ENCODE measurements at regions not wholly inside any gene's neighbourhood (a gene's known extent, or its start where the extent isn't known, plus 50 kb on each side); places are given as distances from the start of the nearest gene placed in this dataset.

- DNase-seq, result no peak
Measured at GRCh38 chr20:10724449-10725173, 50.8 kb upstream of the JAG1 start.

- no peak for DNase-seq
Measured at GRCh38 chr20:10728873-10729670, 55.3 kb upstream of the JAG1 start.

GRCh38 chr20:10729785-10730184 lies 56.0 kb upstream of the JAG1 start:
- no peak for DNase-seq

- no peak for DNase-seq
Measured at GRCh38 chr20:10730629-10731183, 56.9 kb upstream of the JAG1 start.

GRCh38 chr20:10731190-10731965 lies 57.6 kb upstream of the JAG1 start:
- DNase-seq, result no peak

- no peak for DNase-seq
Measured at GRCh38 chr20:10733122-10733521, 59.3 kb upstream of the JAG1 start.

GRCh38 chr20:10735195-10735949 lies 61.6 kb upstream of the JAG1 start:
- no peak for DNase-seq

GRCh38 chr20:10739134-10739533 lies 65.3 kb upstream of the JAG1 start:
- no peak for DNase-seq

GRCh38 chr20:10739566-10739965 lies 65.8 kb upstream of the JAG1 start:
- no peak for DNase-seq

- DNase-seq, result no peak
Measured at GRCh38 chr20:10741060-10741459, 67.3 kb upstream of the JAG1 start.

GRCh38 chr20:10745790-10746189 lies 72.0 kb upstream of the JAG1 start:
- DNase-seq, result no peak

GRCh38 chr20:10747019-10747418 lies 73.2 kb upstream of the JAG1 start:
- no peak for DNase-seq

- DNase-seq, result no peak
Measured at GRCh38 chr20:10749084-10749483, 75.3 kb upstream of the JAG1 start.

- no peak for DNase-seq
Measured at GRCh38 chr20:10752206-10752605, 78.4 kb upstream of the JAG1 start.

- DNase-seq, result no peak
Measured at GRCh38 chr20:10754824-10755223, 81.0 kb upstream of the JAG1 start.

GRCh38 chr20:10758446-10758845 lies 84.6 kb upstream of the JAG1 start:
- no peak for DNase-seq

GRCh38 chr20:10761232-10761631 lies 87.4 kb upstream of the JAG1 start:
- DNase-seq, result no peak

GRCh38 chr20:10761786-10762185 lies 88.0 kb upstream of the JAG1 start:
- DNase-seq, result no peak

- no peak for DNase-seq
Measured at GRCh38 chr20:10762216-10762615, 88.4 kb upstream of the JAG1 start.

- DNase-seq, result no peak
Measured at GRCh38 chr20:10763112-10763511, 89.3 kb upstream of the JAG1 start.

- no peak for DNase-seq
Measured at GRCh38 chr20:10769700-10770099, 95.9 kb upstream of the JAG1 start.

GRCh38 chr20:10770753-10771152 lies 97.0 kb upstream of the JAG1 start:
- no peak for DNase-seq
